GM18505 (cell line): ENCODE measurements at regions not wholly inside any gene's neighbourhood (a gene's known extent, or its start where the extent isn't known, plus 50 kb on each side); places are given as distances from the start of the nearest gene placed in this dataset.

Experiments
- ATAC-seq: cut with Tn5 transposase; IDR thresholded peaks from one replicate; pipeline ENCODE4 v1.9.1; 2021; ENCODE audit not compliant: unreplicated experiment
- POLR2A ChIP-seq: IDR thresholded peaks from 4 replicates; pipeline ENCODE4 v1.6.1; 2011; ENCODE audit warnings: borderline replicate concordance; ENCODE audit not compliant: insufficient read depth, insufficient read length; ENCODE audit errors: extremely low read depth

- ATAC-seq: no peak
- TF ChIP-seq POLR2A: no peak
Measured at GRCh38 chr12:127070515-127071157, 1196.3 kb upstream of the TMEM132C start.

GRCh38 chr12:127074161-127074560, 1192.8 kb upstream of the TMEM132C start:
- TF ChIP-seq POLR2A: no peak
- ATAC-seq: no peak

GRCh38 chr12:127075981-127076380, 1191.0 kb upstream of the TMEM132C start:
- TF ChIP-seq POLR2A: no peak
- ATAC-seq: no peak

GRCh38 chr12:127077262-127078045, 1189.5 kb upstream of the TMEM132C start:
- no peak for ATAC-seq
- TF ChIP-seq POLR2A: no peak

GRCh38 chr12:127078577-127079350, 1188.2 kb upstream of the TMEM132C start:
- ATAC-seq: no peak
- no peak for TF ChIP-seq POLR2A

GRCh38 chr12:127079636-127080035, 1187.3 kb upstream of the TMEM132C start:
- ATAC-seq: no peak
- TF ChIP-seq POLR2A: no peak

- no peak for TF ChIP-seq POLR2A
- no peak for ATAC-seq
Measured at GRCh38 chr12:127081058-127081457, 1185.9 kb upstream of the TMEM132C start.

GRCh38 chr12:127083008-127083949, 1183.7 kb upstream of the TMEM132C start:
- TF ChIP-seq POLR2A: no peak
- ATAC-seq: peak; percentile 98

- no peak for TF ChIP-seq POLR2A
- no peak for ATAC-seq
Measured at GRCh38 chr12:127101076-127101475, 1165.9 kb upstream of the TMEM132C start.

- no peak for TF ChIP-seq POLR2A
- no peak for ATAC-seq
Measured at GRCh38 chr12:127106041-127106440, 1160.9 kb upstream of the TMEM132C start.

GRCh38 chr12:127106697-127107096, 1160.3 kb upstream of the TMEM132C start:
- no peak for ATAC-seq
- no peak for TF ChIP-seq POLR2A

GRCh38 chr12:127107744-127108143, 1159.2 kb upstream of the TMEM132C start:
- ATAC-seq: no peak
- TF ChIP-seq POLR2A: no peak
